ENCODE measurements at regions not wholly inside any gene's neighbourhood (a gene's known extent, or its start where the extent isn't known, plus 50 kb on each side); places are given as distances from the start of the nearest gene placed in this dataset.

DNA sequence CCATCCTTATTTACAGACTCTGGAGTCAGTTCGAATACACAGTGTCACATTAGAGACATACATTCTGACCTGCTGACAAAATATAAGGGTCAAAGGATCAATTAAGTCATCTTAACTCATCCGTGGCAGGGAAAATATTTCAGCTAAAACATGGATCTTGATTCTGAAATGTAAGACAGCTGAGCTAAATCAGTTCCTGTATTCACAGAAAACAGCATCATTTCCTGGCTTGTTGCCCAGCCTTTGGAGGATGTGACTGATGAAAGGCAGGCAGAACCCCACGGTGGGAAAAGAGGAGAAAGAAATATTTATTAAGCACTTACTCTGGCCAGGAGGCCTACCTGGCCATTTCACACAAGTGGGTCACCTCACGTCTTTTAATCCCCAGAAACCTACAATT lies 101.9 kb downstream of the GAS2L3 start:
- DNase-seq (ENCODE audit: low spot score), result no peak

- DNase-seq (ENCODE audit: low spot score), result no peak
These were observed 107.6 kb downstream of the GAS2L3 start for GRCh38 chr12:100681074-100681473.

GRCh38 chr12:100682178-100682577 lies 108.7 kb downstream of the GAS2L3 start:
- DNase-seq (ENCODE audit: low spot score), result no peak

- no peak for DNase-seq (ENCODE audit: low spot score)
These were observed 106.9 kb upstream of the ANO4 start for GRCh38 chr12:100687686-100688085.

DNA sequence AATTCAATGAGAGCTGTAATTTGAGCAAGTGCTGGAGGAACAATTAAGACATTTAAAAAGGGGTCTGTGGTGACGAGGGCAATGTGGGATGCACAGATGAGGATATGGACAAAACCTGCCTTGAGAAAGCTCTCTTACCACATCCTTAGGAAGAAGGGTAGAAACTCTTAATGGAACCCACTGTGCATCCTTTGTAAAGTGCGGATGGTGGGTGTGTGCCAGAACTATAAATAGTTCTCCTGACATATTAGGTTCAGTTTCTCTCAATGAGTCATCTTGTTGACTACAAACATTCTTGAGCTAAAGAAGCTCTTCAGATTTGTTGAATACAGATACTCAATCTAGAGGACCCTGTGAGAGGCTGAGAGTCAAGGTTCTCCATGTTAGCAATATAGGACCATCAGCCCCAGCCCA lies 106.1 kb upstream of the ANO4 start:
- DNase-seq (ENCODE audit: low spot score), result no peak

DNA sequence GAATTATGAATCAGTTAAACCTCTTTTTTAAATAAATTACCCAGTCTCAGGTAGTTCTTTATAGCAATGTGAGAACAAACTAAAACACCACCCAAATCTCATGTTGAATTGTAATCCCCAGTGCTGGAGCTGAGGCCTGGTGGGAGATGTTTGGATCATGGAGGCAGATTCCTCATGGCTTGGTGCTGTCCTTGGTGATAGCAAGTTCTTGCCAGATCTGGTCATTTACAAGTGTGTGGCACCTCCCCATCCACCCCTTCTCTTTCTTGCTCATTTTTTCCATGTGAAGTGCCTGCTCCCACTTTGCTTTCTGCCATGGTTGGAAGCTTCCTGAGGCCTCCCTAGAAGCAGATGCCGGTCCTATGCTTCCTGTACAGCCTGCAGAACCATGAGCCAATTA lies 102.1 kb upstream of the ANO4 start:
- DNase-seq (ENCODE audit: low spot score), result no peak

GRCh38 chr12:100698518-100698917 lies 96.1 kb upstream of the ANO4 start:
- no peak for DNase-seq (ENCODE audit: low spot score)

- DNase-seq (ENCODE audit: low spot score), result no peak
These were observed 95.4 kb upstream of the ANO4 start for GRCh38 chr12:100699209-100699608.

DNA sequence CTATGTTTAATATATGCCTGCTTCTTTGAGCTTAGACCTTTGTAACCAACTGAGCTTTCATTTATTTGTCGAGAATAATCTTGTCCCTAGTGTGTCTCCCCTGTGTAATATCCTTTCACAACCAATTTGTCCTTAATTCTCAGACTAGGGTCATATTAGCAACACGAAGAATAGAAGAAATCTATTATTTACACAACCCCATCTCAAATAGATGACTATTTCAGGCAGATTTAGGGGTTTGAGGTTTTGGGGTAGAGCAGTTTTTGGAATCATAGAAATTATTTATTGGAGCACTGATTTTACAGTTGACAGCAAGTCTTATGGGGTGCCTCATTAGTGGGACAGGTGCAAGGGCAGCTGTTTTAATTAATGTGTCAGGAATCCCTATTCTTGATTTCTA lies 91.2 kb upstream of the ANO4 start:
- no peak for DNase-seq (ENCODE audit: low spot score)

DNA sequence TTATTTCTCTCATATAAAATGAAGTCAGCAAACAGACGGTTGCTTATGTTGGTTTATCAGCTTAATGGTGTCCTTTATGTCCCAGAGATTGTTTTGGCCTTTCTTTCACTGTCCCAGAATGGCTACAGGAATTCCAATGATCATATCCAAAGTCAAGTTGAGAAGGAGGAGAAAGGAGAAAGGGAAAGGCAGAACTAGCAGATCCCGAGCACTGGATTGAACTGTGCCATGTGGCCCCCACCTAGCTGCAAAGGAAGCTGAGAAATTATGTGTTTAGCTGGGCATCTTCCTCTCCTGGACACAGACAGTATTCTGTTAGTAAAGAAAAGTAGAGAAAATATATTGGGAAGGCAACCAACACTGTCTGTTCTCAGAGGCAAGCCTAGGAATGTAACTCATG lies 90.7 kb upstream of the ANO4 start:
- DNase-seq (ENCODE audit: low spot score), result no peak

DNA sequence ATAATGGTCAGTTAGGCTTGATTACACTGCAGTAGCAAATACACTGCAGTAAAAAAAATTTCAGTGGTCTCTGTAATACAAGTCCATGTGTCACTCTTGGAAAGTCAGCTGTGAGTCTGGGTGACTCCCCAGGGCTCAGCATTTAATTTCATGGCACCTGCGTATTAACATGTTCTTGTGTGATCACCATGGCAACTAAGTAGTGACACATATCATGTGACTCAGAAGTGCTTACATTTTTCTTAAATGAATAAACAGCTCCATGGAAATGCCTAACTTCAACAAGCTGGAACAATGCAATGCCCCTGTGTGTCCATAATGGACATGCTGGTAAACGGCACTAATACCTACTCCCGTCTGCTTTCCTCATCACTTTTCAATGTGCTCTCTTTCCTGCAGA lies 88.5 kb upstream of the ANO4 start:
- no peak for DNase-seq (ENCODE audit: low spot score)

DNA sequence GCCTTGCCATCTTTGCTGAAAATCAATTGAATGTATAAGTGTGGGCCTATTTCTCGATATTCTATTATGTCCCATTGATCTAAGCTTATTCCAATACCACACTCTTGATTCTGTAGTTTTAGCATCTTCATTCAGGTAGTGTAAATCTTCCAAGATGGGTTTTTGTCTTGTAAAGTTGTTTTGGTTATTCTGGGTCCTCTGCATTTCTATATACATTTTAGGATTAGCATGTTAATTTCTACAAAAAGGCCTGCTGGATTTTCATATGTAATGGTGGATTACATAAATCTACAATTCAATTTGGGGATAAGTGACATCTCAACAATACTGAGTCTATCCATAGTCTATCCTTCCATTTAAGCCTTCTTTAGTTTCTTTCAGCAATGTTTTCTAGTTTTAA lies 86.0 kb upstream of the ANO4 start:
- DNase-seq (ENCODE audit: low spot score), result no peak

GRCh38 chr12:100715976-100716944 lies 78.3 kb upstream of the ANO4 start:
- peak; percentile 48 for DNase-seq (ENCODE audit: low spot score)

DNA sequence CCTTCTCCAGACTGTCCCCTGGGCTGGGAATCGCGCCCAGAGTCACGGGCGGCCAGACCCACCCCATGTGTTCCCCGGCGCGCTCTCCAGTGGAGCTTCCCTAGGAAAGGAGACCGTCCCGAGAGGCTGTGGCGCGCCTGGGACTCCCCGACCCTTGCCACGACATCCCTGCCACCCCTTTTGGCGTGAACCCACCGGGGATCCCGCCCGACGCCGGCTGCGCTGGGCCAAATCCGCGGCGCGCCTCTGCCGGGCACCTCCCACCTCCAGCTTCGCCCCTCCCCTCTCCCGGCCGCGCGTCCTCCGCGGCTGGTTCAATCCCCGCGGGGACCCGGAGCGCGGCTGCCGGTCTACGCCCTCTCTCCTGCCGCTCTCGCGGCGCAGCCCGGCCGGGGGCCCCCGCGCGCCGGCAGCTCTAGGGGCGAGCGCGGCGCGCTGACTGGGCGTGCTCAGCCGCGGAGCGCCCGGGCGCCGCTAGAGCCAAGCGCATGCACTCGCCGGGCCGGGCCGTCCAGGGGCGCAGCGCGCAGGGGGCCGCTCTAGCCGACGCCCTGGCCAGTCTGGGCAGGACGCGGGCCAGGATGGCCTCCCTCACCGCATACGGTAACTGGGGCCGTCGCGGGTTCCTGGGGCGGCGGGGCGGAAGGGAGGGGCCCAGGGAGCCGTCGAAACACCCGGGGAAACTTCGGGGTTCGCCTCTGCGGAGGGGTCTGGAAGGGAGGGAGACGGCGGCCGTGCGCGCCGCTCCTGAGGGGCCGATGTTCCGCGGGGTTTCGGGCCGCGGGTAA lies 77.4 kb upstream of the ANO4 start:
- peak; percentile 79 for DNase-seq (ENCODE audit: low spot score)

GRCh38 chr12:100717733-100718067 lies 76.9 kb upstream of the ANO4 start:
- DNase-seq (ENCODE audit: low spot score), result no peak

DNA sequence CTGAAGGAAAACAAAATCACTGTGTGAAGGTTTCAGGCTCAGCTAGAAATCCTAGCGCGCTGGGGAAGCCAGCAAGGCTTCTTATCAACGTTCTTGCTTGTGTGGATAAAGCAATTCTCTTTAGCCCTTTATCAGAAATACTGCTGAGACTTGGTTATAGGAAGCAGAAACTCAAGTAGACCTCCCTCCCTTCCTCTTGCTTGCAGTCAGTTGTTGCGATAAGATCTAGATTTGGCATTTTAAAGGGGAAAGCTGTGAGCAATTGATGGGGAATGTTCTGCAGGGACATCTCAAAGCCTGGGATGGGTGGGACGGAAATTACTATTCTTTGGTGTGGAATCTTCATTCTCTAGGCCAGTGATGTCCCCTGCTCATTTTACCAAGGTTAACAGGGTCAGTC lies 76.4 kb upstream of the ANO4 start:
- no peak for DNase-seq (ENCODE audit: low spot score)

DNA sequence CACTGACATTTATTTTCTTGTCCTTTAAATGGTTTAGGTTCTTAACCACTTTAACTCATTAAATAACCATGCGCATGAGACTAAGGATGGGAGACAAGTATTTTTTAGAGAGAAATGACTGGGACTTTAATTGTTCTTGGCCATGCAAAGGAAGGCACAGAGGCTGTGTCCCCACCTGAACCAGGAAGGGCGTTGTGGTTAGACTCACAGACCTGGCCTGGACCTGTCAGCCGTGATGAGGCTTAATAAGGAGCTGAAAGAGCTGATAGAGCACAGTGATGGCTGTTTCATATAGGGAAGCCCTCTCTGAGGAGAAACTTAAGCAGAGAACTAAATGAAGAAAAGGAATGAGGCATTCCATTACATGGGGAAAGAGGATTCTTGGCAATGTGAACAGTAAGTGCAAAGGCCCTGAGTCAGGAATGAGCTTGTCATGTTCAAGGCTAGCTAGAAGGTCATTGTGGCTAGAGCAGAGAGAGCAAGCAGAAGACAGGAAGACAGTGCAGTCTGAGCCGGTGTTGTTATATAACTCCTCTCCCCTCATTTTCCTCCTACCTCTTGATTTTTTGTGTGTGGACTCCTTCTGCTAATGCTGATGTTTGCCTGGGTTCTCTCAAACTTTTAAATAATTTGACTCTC lies 74.4 kb upstream of the ANO4 start:
- DNase-seq (ENCODE audit: low spot score), result no peak

DNA sequence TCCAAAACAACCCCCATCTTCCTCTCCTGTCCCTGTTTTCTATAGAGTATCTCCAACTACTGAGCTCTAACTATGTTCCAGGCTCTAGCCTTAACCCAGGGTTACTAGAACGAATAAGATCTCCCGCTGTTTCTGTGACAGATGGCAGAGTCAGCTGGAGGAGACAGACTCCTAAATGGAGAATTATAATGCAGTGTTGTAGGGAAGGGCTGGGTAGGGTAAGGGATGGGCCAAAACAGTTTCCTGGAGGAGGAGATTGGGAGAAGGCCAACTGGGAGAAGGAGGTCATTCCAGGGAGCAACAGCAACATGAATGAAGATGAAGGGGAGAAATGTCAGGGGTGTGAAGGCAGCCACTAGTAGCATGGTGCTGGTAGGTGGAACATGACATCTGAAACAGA lies 73.4 kb upstream of the ANO4 start:
- DNase-seq (ENCODE audit: low spot score), result no peak

GRCh38 chr12:100724071-100724470 lies 70.5 kb upstream of the ANO4 start:
- no peak for DNase-seq (ENCODE audit: low spot score)

DNA sequence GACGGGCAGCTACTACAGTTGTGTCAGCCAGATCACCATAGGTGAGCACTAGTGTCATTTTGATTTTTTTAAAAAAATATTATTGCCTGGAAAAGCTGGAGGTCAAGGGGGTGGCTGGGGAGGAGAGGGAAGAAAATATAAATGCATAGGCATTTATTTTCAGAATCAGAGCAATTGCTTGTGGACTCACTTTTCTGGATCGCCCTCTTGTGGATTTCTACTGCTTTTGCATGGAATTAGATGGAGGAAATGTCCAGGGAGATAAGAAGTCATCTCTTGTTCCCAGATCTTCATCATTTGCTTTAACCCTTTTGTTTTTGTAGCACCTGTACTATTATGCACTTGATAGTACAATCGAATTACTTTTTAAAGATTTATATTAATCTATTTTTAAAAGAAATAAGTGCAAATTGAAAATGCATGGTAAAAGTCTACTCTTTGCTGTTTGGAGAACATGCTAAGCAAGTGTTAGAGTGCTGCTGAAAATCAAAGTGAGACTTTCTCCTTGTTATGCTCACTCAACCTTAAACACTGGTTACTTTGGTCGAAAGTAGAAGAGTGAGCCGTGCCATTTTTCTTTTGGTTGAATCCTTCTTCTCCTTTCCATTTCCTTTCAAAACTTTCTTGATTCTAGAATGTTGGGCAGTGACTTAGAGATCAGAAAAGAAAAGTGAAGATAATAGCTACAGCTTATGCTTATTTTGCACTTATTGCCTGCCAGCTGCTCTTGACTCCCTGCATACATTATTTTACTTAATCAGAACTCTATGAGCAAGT lies 60.6 kb upstream of the ANO4 start:
- no peak for DNase-seq (ENCODE audit: low spot score)

DNA sequence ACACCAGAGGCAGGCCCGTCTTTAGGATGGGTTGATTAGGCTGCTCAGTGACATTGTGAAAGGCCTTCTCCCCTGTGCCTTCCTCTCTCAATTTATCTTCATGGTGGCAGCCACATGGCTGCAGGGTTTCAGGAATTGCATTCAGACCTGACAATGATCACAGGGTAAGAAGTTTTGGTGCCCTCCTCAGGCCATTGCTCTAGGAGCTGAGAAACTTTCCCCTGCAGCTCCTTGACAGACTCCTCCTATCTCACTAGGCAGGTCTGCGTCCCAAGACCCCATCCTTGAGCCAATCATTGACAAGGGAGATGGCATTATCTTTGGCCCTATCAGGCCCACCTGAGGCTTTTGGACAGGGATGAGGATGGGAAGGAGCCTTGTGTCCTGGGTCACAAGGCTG lies 57.4 kb upstream of the ANO4 start:
- DNase-seq (ENCODE audit: low spot score), result no peak

DNA sequence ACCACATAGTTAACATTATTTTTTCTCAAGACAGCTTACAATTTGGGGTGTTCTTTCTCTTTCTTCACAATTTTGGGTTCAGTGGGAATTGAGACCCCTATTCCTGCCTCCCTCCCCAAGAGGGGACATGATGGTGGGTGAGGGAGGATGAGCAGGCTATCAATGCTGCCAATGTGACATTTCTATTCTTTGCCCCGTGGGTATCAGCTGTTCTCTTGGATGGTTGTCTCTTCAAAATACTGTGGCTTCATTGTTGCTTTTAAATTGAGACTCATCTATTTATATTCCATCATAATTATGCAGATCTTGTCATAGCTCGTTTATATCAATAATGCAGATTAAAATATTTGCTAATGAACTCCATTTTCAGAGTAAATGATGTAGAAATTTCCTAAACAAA lies 56.5 kb upstream of the ANO4 start:
- no peak for DNase-seq (ENCODE audit: low spot score)
